Activated naive CD8-positive, alpha-beta T cell treated with anti-CD3 and anti-CD28 coated beads, Interleukin-2, amount 10 ng/mL, durations not matched to agents 7 days and 5 days (primary cell): ENCODE measurements at regions not wholly inside any gene's neighbourhood (a gene's known extent, or its start where the extent isn't known, plus 50 kb on each side); places are given as distances from the start of the nearest gene placed in this dataset.

ENCODE experiments used
- ATAC-seq: fragments of 150-1000 bp; cut with Tn5 transposase; one replicate; pipeline ENCODE4 v1.10.0; 2021; ENCODE audit warnings: low read depth, moderate library complexity
- POLR2A ChIA-PET: fragments of 350-600 bp; sonication (Branson Sonifier 250); formaldehyde crosslinking; loops from one replicate; lab custom pipeline; 2021; ENCODE audit warnings: antibody characterized with exemption; lab: Charles Lee
- DNase-seq: peaks from one replicate; pipeline ENCODE4 v3.0.0; 2021
- H3K27ac Mint-ChIP-seq: one replicate; pipeline ENCODE4 v1.8.0; 2022; ENCODE audit warnings: mild to moderate bottlenecking, mixed read lengths
- H3K27me3 Mint-ChIP-seq: one replicate; pipeline ENCODE4 v1.8.0; 2022; ENCODE audit warnings: mild to moderate bottlenecking, moderate library complexity, mixed read lengths
- H3K36me3 Mint-ChIP-seq: one replicate; pipeline ENCODE4 v1.8.0; 2021; ENCODE audit warnings: mild to moderate bottlenecking, mixed read lengths
- H3K4me1 Mint-ChIP-seq: one replicate; pipeline ENCODE4 v1.8.0; 2021; ENCODE audit warnings: mixed read lengths
- H3K4me3 Mint-ChIP-seq: one replicate; pipeline ENCODE4 v1.8.0; 2022; ENCODE audit warnings: mild to moderate bottlenecking, moderate library complexity, mixed read lengths
- H3K9me3 Mint-ChIP-seq: one replicate; pipeline ENCODE4 v1.8.0; 2021; ENCODE audit warnings: mixed read lengths

GRCh38 chr22:47434336-47435203 lies 672.1 kb downstream of the TBC1D22A start:
- Mint-ChIP-seq H3K4me3 (no peak overlapping the region), H3K4me1 (no peaks in the 10 kb centered on the region), H3K36me3 (no peaks in the 10 kb centered on the region), H3K9me3 (peaks cover 10% of the 10 kb centered on the region), H3K27me3 (no peaks in the 10 kb centered on the region), H3K27ac (no peak overlapping the region)
- DNase-seq (no peak), ATAC-seq (no peak)
- POLR2A ChIA-PET, result no interaction called here

DNA sequence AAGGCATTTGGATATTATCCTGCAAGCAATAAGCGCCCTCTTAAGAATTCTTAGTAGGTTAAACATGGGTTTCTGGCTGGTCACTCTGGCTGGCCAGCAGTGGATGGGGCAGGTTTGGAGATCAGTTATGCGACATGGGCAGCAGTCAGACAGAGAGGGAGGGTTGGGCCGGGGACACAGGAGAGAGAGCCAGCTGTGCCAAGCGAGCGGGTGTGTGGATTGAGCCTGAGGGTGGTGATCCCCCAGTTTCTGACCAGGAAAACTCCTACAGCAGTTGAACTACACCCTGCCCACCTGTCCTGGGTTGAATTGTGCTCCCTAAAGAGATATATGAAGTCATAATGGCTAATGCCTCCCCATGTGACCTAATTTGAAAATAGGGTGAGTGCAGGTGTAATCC lies 671.2 kb downstream of the TBC1D22A start:
- Mint-ChIP-seq H3K4me1 (no peaks in the 10 kb centered on the region), H3K4me3 (no peak overlapping the region), H3K9me3 (peaks cover 11% of the 10 kb centered on the region), H3K36me3 (no peaks in the 10 kb centered on the region), H3K27me3 (no peaks in the 10 kb centered on the region), H3K27ac (no peak overlapping the region)
- ATAC-seq, result no peak
- POLR2A ChIA-PET, result no interaction called here
- DNase-seq, result no peak

- no peak overlapping the region for H3K4me3 Mint-ChIP-seq
- no peak overlapping the region for H3K27ac Mint-ChIP-seq
- peaks cover 9% of the 10 kb centered on the region for H3K9me3 Mint-ChIP-seq
- no peaks in the 10 kb centered on the region for H3K27me3 Mint-ChIP-seq
- DNase-seq, result no peak
- POLR2A ChIA-PET, result no interaction called here
- no peaks in the 10 kb centered on the region for H3K4me1 Mint-ChIP-seq
- ATAC-seq, result no peak
- no peaks in the 10 kb centered on the region for H3K36me3 Mint-ChIP-seq
Measured at GRCh38 chr22:47432683-47433082, 670.2 kb downstream of the TBC1D22A start.

DNA sequence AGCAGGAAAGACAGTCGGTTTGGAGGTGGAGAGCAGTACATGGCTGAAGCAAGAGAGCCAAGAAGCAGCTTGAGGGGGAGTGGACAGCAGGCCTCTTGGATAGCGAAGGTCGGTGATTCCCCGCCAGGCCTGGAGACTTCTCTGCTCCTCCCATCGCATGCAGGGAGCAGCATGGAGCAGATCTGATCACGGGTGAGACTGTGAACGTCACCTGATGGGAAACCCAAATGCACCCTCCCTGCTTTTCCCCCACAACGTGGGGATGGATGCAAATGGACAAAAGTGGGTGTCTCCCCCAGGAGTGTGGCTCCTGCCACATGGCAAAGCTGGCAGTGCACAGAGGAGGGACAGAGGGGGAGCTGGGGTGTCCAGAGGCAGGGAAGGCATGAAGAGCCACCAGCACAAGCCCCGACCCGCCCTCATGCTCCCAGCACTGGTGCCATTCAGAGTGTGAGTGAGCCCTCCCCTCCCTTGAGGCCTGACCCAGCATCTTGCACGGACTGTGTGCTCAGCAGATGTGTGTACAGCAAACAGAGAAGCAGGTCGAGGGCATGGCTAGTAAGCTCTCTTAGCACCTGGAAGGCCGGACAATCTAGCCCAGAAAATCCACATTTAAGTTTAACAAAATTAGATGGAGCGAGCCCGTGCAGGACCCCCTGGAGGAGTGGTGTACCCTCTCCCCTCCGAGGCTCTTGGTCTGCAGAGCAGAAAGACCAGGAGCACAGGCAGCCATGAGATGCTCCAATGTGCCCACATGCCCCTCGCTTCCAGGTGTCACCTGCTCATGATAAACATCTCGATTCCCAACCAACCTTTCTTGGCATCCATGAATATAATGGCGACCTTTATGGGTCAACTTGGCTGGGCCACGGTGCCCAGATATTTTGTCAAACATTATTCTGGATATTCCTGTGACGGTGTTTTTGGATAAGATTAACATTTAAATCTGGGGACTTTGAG lies 661.7 kb downstream of the TBC1D22A start:
- POLR2A ChIA-PET, result no interaction called here
- H3K4me1 Mint-ChIP-seq, result no peaks in the 10 kb centered on the region

GRCh38 chr22:47423266-47423665 lies 660.8 kb downstream of the TBC1D22A start:
- Mint-ChIP-seq H3K27ac (no peak overlapping the region), H3K9me3 (no peaks in the 10 kb centered on the region), H3K27me3 (no peaks in the 10 kb centered on the region), H3K4me3 (no peak overlapping the region), H3K4me1 (no peaks in the 10 kb centered on the region), H3K36me3 (no peaks in the 10 kb centered on the region)
- ATAC-seq (no peak), DNase-seq (no peak)
- POLR2A ChIA-PET, result no interaction called here

More for the DNA sequence above, 661.7 kb downstream of the TBC1D22A start:
- H3K27me3 Mint-ChIP-seq, result no peaks in the 10 kb centered on the region
- no peak for ATAC-seq
- no peak for DNase-seq
- no peak overlapping the region for H3K4me3 Mint-ChIP-seq
- no peak overlapping the region for H3K27ac Mint-ChIP-seq
- no peaks in the 10 kb centered on the region for H3K36me3 Mint-ChIP-seq
- no peaks in the 10 kb centered on the region for H3K9me3 Mint-ChIP-seq

DNA sequence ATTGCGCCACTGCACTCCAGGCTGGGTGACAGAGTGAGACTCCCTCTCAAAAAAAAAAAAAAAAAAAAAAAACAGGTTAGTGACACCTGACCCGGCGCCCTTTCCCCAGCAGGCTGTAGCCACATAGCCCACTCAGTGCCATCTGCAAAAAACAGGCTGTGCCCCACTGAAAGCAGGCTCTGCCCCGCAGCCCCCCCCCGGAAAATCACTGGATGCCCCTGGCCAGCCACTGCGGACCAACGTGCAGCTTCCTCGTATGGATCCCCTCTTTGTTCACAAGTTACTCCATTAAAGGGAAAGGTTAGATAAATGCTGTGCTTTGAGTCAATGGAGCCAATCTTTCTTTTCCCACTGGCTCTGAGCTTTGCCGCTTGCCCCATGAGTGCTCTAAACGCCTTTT lies 660.3 kb downstream of the TBC1D22A start:
- no peak for ATAC-seq
- no peaks in the 10 kb centered on the region for H3K9me3 Mint-ChIP-seq
- no peak for DNase-seq
- no peaks in the 10 kb centered on the region for H3K4me1 Mint-ChIP-seq
- H3K4me3 Mint-ChIP-seq, result no peak overlapping the region
- H3K36me3 Mint-ChIP-seq, result no peaks in the 10 kb centered on the region
- POLR2A ChIA-PET, result no interaction called here
- peaks cover 3% of the 10 kb centered on the region for H3K27me3 Mint-ChIP-seq
- H3K27ac Mint-ChIP-seq, result no peak overlapping the region

DNA sequence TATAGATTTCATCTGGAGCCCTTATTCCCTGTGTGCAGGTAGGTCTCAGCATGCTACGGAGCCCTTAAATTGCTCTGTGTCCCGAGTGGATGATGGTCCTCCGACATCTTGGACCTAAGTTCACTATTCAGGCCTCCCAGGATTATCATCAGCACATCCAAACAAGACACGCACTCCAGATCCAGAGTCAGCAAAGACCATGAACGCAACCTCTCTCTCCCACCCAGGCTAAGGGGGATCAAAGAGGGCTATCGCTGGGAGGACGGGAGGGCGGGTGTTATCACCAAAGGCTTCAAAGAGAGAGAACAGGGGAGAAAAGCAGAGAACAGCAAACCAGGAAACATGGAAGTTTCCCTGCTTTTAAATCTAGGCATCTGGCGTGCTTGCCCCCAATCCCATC lies 659.4 kb downstream of the TBC1D22A start:
- Mint-ChIP-seq H3K4me3 (no peak overlapping the region), H3K36me3 (no peaks in the 10 kb centered on the region), H3K9me3 (no peaks in the 10 kb centered on the region), H3K27me3 (peaks cover 3% of the 10 kb centered on the region), H3K27ac (no peak overlapping the region), H3K4me1 (no peaks in the 10 kb centered on the region)
- DNase-seq (no peak), ATAC-seq (no peak)
- POLR2A ChIA-PET, result no interaction called here

DNA sequence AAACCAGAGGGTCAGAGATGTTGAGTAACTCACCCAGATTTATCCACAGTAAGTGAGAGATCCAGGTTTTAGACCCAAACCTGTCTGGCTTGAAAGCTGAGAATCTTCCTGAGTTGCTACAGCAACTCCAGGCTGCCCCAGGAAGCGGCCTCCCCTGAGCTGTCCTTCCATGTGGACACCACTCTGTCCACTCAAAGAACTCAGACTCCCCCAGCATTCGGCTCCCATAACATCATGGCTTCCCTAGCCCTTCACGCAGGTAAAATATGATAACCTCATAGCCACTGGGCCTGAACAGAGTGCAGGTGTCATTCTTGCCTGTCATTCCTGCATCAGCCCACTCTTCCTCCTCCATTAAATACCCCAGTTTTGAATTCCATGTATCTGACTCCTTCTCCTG lies 657.8 kb downstream of the TBC1D22A start:
- POLR2A ChIA-PET, result no interaction called here
- H3K4me1 Mint-ChIP-seq, result no peaks in the 10 kb centered on the region
- no peak overlapping the region for H3K27ac Mint-ChIP-seq
- ATAC-seq (no peak), DNase-seq (no peak)
- H3K4me3 Mint-ChIP-seq, result no peak overlapping the region
- H3K9me3 Mint-ChIP-seq, result no peaks in the 10 kb centered on the region
- H3K27me3 Mint-ChIP-seq, result peaks cover 3% of the 10 kb centered on the region
- H3K36me3 Mint-ChIP-seq, result no peaks in the 10 kb centered on the region

DNA sequence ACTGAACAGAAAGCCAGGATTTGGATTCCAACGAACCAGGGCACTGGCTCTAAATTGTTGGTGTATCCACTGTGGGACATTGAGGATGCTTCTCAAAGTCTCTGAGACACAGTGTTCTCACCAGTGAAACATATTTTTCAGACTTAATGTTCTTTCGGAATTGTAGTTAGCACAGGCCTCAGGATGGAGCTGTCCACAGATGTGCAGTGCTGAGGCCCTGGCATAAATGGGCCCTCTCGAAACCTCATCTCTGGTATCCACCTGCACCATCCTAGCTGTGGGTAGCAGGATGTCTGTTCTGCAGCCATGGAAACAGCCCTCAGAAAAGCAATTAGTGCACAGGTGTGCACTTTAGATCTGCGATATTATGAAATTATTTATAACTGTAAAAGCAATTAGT lies 656.8 kb downstream of the TBC1D22A start:
- Mint-ChIP-seq H3K4me1 (no peaks in the 10 kb centered on the region), H3K27me3 (peaks cover 3% of the 10 kb centered on the region), H3K9me3 (no peaks in the 10 kb centered on the region), H3K27ac (no peak overlapping the region), H3K36me3 (no peaks in the 10 kb centered on the region), H3K4me3 (no peak overlapping the region)
- no peak for ATAC-seq
- POLR2A ChIA-PET, result no interaction called here
- DNase-seq, result no peak

DNA sequence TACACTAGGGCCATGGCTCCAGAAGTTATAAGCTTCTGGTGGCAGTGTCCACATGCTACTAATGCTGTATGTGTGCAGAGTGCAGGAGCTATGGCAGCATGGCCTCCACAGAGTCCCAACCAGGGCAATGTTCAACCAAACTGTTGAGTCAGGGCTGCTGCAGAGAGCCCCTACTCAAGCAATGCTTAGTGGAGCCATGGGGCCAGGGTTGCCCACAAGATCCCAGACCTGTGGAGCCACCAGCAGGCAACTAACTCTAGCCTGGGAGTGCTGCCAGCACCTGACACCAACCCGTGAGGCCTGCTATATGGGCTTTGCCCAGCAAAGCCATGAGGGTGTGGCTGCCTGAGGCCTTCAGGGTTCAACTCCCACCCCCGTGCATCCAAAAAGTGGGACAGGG lies 655.2 kb downstream of the TBC1D22A start:
- POLR2A ChIA-PET, result no interaction called here
- peaks cover 4% of the 10 kb centered on the region for H3K27me3 Mint-ChIP-seq
- no peak for DNase-seq
- H3K9me3 Mint-ChIP-seq, result no peaks in the 10 kb centered on the region
- no peak overlapping the region for H3K27ac Mint-ChIP-seq
- H3K4me1 Mint-ChIP-seq, result no peaks in the 10 kb centered on the region
- no peaks in the 10 kb centered on the region for H3K36me3 Mint-ChIP-seq
- ATAC-seq, result no peak
- H3K4me3 Mint-ChIP-seq, result no peak overlapping the region

GRCh38 chr22:47411006-47411405 lies 648.6 kb downstream of the TBC1D22A start:
- no peaks in the 10 kb centered on the region for H3K4me1 Mint-ChIP-seq
- POLR2A ChIA-PET, result no interaction called here

DNA sequence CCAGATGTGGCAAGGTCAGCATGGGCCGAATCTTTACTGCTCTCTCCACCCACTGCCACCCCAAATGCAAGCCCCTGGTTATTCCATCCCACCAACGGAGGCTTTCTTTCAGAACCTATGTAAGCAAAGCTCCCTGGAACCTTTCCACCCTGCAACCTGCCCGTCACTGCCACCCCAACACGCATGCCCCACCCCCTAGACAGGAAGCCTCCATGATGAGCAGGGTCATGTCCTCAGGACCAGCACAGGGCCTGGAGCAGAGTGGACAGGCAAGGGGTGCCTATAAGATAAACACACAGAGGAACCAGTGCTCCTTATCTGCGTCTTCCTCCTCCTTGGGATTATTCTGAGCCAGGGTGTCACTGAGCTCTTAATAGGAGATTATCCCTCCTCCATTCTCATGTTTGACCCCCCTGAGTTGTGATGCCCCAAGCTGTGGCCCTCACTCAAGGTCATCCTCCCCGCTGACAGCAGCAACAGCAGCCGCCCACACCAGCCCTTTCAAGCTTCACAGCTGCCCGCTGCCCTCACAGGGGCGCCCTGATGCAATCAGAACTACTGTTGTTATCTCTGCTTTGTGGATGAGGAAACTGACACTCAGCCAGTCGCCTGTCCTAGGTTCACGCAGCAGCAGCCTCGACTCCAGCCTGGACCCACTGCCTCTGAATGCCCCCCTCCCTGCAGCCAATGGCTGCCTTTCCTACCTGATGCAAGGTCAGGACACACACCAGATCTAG lies 647.3 kb downstream of the TBC1D22A start:
- H3K27ac Mint-ChIP-seq, result no peak overlapping the region
- POLR2A ChIA-PET, result no interaction called here
- H3K4me3 Mint-ChIP-seq, result no peak overlapping the region
- H3K4me1 Mint-ChIP-seq, result no peaks in the 10 kb centered on the region
- H3K27me3 Mint-ChIP-seq, result peaks cover 2% of the 10 kb centered on the region
- DNase-seq (no peak), ATAC-seq (no peak)
- H3K9me3 Mint-ChIP-seq, result no peaks in the 10 kb centered on the region
- H3K36me3 Mint-ChIP-seq, result no peaks in the 10 kb centered on the region

More at GRCh38 chr22:47411006-47411405, 648.6 kb downstream of the TBC1D22A start:
- Mint-ChIP-seq H3K36me3 (no peaks in the 10 kb centered on the region), H3K4me3 (no peak overlapping the region), H3K27ac (no peak overlapping the region), H3K27me3 (peaks cover 2% of the 10 kb centered on the region), H3K9me3 (no peaks in the 10 kb centered on the region)
- ATAC-seq (no peak), DNase-seq (no peak)

GRCh38 chr22:47408409-47408808 lies 646.0 kb downstream of the TBC1D22A start:
- H3K4me1 Mint-ChIP-seq, result no peaks in the 10 kb centered on the region
- no peaks in the 10 kb centered on the region for H3K36me3 Mint-ChIP-seq
- peaks cover 2% of the 10 kb centered on the region for H3K27me3 Mint-ChIP-seq
- POLR2A ChIA-PET, result no interaction called here
- no peaks in the 10 kb centered on the region for H3K9me3 Mint-ChIP-seq
- no peak overlapping the region for H3K27ac Mint-ChIP-seq
- ATAC-seq, result no peak
- no peak for DNase-seq
- no peak overlapping the region for H3K4me3 Mint-ChIP-seq
